ENCODE measurements at regions not wholly inside any gene's neighbourhood (a gene's known extent, or its start where the extent isn't known, plus 50 kb on each side); places are given as distances from the start of the nearest gene placed in this dataset.

DNA sequence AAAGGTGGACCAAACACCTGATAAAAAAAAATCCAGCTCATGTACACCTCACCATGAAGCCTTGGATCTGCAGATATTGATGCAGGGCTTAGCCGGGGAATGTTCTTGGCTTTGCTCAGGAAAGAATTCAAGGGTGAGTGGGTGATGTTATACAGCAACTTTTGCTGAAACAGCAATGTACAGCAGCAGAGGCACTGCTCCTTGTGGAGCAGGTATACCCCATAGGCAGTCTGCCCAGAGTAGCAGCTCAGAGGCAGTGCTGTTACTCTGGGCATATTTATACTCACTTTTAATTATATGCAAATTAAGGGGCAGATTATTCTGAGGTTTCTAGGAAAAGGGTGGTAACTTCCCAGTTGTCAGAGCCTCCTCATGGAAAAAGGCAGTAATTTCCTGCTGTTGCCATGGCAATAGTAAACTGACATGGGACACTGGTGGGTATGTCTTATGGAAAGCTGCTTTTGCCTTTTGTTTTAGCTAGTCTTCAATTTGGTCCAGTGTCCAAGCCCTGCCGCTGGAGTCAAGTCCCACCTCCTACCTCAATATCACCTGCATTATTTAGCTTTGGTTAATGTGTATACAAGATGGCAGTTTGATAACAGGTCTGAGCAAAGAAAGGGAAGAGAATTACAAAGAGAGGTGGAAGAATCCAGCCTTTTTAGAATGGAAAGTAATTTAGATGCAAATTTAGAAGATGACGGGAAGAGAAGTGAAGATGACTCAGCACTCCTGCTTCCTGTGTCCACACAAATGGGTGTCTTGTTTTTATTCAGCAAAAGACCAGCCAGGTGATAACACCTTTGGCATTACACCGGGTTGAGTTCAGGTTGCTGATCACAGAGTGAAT lies 110.1 kb upstream of the JAG1 start:
- TF ChIP-seq, protein P1, sequence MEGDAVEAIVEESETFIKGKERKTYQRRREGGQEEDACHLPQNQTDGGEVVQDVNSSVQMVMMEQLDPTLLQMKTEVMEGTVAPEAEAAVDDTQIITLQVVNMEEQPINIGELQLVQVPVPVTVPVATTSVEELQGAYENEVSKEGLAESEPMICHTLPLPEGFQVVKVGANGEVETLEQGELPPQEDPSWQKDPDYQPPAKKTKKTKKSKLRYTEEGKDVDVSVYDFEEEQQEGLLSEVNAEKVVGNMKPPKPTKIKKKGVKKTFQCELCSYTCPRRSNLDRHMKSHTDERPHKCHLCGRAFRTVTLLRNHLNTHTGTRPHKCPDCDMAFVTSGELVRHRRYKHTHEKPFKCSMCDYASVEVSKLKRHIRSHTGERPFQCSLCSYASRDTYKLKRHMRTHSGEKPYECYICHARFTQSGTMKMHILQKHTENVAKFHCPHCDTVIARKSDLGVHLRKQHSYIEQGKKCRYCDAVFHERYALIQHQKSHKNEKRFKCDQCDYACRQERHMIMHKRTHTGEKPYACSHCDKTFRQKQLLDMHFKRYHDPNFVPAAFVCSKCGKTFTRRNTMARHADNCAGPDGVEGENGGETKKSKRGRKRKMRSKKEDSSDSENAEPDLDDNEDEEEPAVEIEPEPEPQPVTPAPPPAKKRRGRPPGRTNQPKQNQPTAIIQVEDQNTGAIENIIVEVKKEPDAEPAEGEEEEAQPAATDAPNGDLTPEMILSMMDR (conservative IDR thresholded peaks at IDR 0.05; ENCODE audit: low read length): no peak
- no peak for TF ChIP-seq EZH2phosphoT487 (IDR thresholded peaks at IDR 0.05; ENCODE audit: borderline replicate concordance)

DNA sequence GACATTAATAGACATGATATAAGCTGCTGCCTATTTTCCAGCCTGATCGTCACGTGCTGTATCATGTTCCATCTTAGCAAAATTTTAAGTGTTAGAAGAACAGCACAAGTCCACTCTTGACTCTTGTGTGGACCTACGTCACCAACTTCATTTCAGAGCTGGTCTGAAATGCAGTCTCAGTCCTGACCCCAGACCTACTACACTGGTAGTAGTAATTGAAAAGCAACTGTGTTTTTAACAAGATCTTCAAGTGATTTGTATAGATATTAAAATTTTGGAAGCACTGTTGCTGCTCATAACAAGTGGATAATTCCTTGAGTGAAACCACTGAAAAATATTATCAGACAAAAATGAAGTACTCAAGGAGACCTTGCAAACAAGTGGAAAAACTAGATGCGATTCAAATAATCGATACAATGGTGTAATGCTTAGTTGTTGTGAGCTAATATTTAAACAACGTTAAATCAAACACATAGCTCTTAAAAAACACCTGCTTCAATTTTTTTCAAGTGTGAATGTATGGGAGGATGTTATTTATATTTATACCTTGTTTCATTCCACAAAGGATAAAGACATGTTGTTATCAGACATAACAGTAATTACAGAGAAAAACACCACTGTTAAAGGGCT lies 110.9 kb upstream of the JAG1 start:
- Histone ChIP-seq H3K27me3 (ENCODE audit: insufficient read depth, low read length, poor library complexity, severe bottlenecking) (no peaks in the 10 kb centered on the region), H3K9me2 (replicated peaks; ENCODE audit: low read depth, low read length) (no peaks in the 10 kb centered on the region), H3F3A (ENCODE audit: low read depth) (no peaks in the 10 kb centered on the region), H3K4me3 (ENCODE audit: low read length, poor library complexity, severe bottlenecking) (no peak overlapping the region), H3K9ac (ENCODE audit: low read depth, low read length, poor library complexity, severe bottlenecking) (no peak overlapping the region), H2AFZ (ENCODE audit: low read length) (no peak overlapping the region), H3K36me3 (ENCODE audit: insufficient read depth, low read length) (no peaks in the 10 kb centered on the region), H3K4me1 (ENCODE audit: insufficient read depth, low read length, poor library complexity, severe bottlenecking) (no peaks in the 10 kb centered on the region), H3K79me2 (ENCODE audit: insufficient read depth, low read length) (no peaks in the 10 kb centered on the region), H3K4me2 (ENCODE audit: low read depth, low read length, poor library complexity, severe bottlenecking) (no peak overlapping the region), H4K20me1 (ENCODE audit: insufficient read depth, low read length, poor library complexity, severe bottlenecking) (no peaks in the 10 kb centered on the region), H3K9me3 (ENCODE audit: insufficient read depth, low read depth, low read length) (no peaks in the 10 kb centered on the region)
- TF ChIP-seq EZH2phosphoT487 (IDR thresholded peaks at IDR 0.05; ENCODE audit: borderline replicate concordance): no peak
- TF ChIP-seq, protein P1 (conservative IDR thresholded peaks at IDR 0.05; ENCODE audit: low read length): no peak

More for the DNA sequence above, 110.1 kb upstream of the JAG1 start:
- Histone ChIP-seq H2AFZ (ENCODE audit: low read length) (no peak overlapping the region), H3K27me3 (ENCODE audit: insufficient read depth, low read length, poor library complexity, severe bottlenecking) (no peaks in the 10 kb centered on the region), H3K36me3 (ENCODE audit: insufficient read depth, low read length) (no peaks in the 10 kb centered on the region), H4K20me1 (ENCODE audit: insufficient read depth, low read length, poor library complexity, severe bottlenecking) (no peaks in the 10 kb centered on the region), H3K79me2 (ENCODE audit: insufficient read depth, low read length) (no peaks in the 10 kb centered on the region), H3K9me2 (replicated peaks; ENCODE audit: low read depth, low read length) (no peaks in the 10 kb centered on the region), H3F3A (ENCODE audit: low read depth) (no peaks in the 10 kb centered on the region), H3K9ac (ENCODE audit: low read depth, low read length, poor library complexity, severe bottlenecking) (no peak overlapping the region), H3K4me1 (ENCODE audit: insufficient read depth, low read length, poor library complexity, severe bottlenecking) (no peaks in the 10 kb centered on the region), H3K9me3 (ENCODE audit: insufficient read depth, low read depth, low read length) (no peaks in the 10 kb centered on the region), H3K4me3 (ENCODE audit: low read length, poor library complexity, severe bottlenecking) (no peak overlapping the region), H3K4me2 (ENCODE audit: low read depth, low read length, poor library complexity, severe bottlenecking) (no peak overlapping the region)

DNA sequence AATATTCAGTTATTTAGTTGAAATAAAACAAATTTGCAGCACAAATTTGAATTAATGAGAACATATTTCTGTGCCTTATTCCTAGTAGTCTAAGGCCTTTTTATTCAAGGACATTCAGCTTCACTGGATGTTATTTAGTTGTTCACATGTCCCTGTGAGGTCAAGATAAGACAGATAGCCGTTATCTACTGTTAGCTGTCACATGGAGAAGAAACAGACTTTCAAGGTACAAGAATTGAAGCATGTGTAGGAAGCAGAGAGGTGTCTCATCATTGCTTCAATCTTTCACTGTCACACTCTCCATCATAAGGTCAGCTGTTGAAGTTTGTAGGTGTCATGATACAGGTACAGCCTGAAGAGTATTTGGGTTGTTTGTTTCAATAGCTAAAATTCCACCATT lies 112.9 kb upstream of the JAG1 start:
- no peak overlapping the region for H2AFZ ChIP-seq (ENCODE audit: low read length)
- no peaks in the 10 kb centered on the region for H3K79me2 ChIP-seq (ENCODE audit: insufficient read depth, low read length)
- H3K4me2 ChIP-seq (ENCODE audit: low read depth, low read length, poor library complexity, severe bottlenecking): no peak overlapping the region
- H3K4me3 ChIP-seq (ENCODE audit: low read length, poor library complexity, severe bottlenecking): no peak overlapping the region
- TF ChIP-seq, protein P1 (conservative IDR thresholded peaks at IDR 0.05; ENCODE audit: low read length): no peak
- TF ChIP-seq EZH2phosphoT487 (IDR thresholded peaks at IDR 0.05; ENCODE audit: borderline replicate concordance): no peak
- H3F3A ChIP-seq (ENCODE audit: low read depth): no peaks in the 10 kb centered on the region
- no peaks in the 10 kb centered on the region for H3K9me3 ChIP-seq (ENCODE audit: insufficient read depth, low read depth, low read length)
- H3K36me3 ChIP-seq (ENCODE audit: insufficient read depth, low read length): no peaks in the 10 kb centered on the region
- no peaks in the 10 kb centered on the region for H4K20me1 ChIP-seq (ENCODE audit: insufficient read depth, low read length, poor library complexity, severe bottlenecking)
- H3K27me3 ChIP-seq (ENCODE audit: insufficient read depth, low read length, poor library complexity, severe bottlenecking): no peaks in the 10 kb centered on the region
- no peaks in the 10 kb centered on the region for H3K4me1 ChIP-seq (ENCODE audit: insufficient read depth, low read length, poor library complexity, severe bottlenecking)
- H3K9ac ChIP-seq (ENCODE audit: low read depth, low read length, poor library complexity, severe bottlenecking): no peak overlapping the region
- no peaks in the 10 kb centered on the region for H3K9me2 ChIP-seq (replicated peaks; ENCODE audit: low read depth, low read length)
